Inflammatory macrophage treated with lipopolysaccharide for 4 hours (primary cell): ENCODE measurements at regions not wholly inside any gene's neighbourhood (a gene's known extent, or its start where the extent isn't known, plus 50 kb on each side); places are given as distances from the start of the nearest gene placed in this dataset.
"Not testable (repeated sequence)": the region's sequence is repeated elsewhere in the genome, so short reads cannot be mapped to it uniquely, and the experiment has no call there.

Experiments
- DNase-seq: peaks from one replicate; pipeline ENCODE4 v3.0.0-alpha.2; 2020

- no peak for DNase-seq
Measured at GRCh38 chr4:189206953-189207352, 733.7 kb upstream of the FRG1 start.

- DNase-seq, result no peak
Measured at GRCh38 chr4:189207872-189208271, 732.8 kb upstream of the FRG1 start.

- DNase-seq, result no peak
Measured at GRCh38 chr4:189215574-189215973, 725.1 kb upstream of the FRG1 start.

DNA sequence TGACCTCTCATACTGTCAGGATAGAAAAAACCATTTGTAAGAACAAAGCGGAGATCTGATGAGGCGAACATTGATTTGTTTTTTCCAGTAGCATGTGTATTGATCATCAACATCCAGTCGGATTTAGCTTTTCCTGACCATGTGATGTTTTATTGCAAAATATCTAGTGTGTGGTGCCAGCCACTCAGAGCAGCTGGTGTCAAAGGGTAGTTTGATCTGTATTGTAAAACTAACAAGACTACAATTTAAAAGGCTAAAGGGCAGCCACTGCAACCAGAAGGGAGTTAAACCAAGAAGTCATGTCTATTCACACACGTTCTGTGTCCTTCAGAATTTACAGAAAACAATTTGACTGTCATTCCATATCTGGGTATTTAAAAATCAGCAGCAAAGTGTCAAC lies 719.0 kb upstream of the FRG1 start:
- DNase-seq, result no peak

DNA sequence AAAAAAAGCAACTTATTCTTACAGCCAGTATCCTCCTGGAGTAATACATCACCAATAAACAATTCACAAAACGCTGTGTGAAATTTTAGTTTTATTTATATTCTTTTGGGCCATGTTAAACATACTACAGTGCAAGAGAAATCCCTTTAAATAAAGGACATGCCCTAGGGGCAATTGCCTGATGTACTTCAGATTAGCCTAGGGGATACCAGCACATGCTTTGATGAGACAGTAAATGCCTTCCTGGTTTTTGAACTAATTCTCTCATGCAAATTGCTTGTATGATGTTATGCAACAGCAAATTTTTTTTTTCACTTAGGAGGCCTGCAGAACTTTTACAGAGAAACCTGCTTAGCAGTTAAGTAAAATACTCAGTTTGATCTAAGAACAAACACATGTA lies 711.9 kb upstream of the FRG1 start:
- DNase-seq, result no peak

DNA sequence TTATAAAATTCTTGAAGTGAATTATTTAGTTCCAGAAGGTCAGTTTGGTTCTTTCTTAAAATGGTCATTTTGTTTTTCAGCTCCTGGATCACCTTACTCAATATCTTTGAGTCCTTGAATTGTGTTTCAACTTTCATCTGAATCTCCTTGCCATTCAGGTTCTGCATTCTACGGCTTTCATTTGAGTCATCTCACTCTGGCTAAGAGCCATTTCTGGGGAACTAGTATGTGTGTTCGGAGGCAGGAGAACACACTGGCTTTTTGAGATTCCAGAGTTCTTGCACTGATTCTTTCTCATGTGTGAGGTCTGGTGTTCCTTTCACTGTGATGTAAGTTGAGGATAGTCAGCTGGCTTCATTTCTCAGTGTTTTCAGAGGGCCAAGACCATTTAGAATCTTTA lies 708.4 kb upstream of the FRG1 start:
- DNase-seq, result no peak

DNA sequence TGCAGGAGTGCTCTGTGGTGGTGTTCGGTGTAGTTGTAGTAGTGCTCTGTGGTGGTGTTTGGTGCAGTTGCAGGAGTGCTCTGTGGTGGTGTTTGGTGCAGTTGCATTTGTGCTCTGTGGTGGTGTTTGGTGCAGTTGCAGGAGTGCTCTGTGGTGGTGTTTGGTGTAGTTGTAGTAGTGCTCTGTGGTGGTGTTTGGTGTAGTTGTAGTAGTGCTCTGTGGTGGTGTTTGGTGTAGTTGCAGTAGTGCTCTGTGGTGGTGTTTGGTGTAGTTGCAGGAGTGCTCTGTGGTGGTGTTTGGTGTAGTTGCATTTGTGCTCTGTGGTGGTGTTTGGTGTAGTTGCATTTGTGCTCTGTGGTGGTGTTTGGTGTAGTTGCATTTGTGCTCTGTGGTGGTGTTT lies 706.9 kb upstream of the FRG1 start:
- DNase-seq, result not testable (repeated sequence)

- DNase-seq, result not testable (repeated sequence)
Measured at GRCh38 chr4:189234948-189235347, 705.7 kb upstream of the FRG1 start.

- no peak for DNase-seq
Measured at GRCh38 chr4:189235599-189235998, 705.1 kb upstream of the FRG1 start.

- DNase-seq, result not testable (repeated sequence)
Measured at GRCh38 chr4:189236321-189236720, 704.4 kb upstream of the FRG1 start.

GRCh38 chr4:189237340-189237739 lies 703.3 kb upstream of the FRG1 start:
- no peak for DNase-seq

DNA sequence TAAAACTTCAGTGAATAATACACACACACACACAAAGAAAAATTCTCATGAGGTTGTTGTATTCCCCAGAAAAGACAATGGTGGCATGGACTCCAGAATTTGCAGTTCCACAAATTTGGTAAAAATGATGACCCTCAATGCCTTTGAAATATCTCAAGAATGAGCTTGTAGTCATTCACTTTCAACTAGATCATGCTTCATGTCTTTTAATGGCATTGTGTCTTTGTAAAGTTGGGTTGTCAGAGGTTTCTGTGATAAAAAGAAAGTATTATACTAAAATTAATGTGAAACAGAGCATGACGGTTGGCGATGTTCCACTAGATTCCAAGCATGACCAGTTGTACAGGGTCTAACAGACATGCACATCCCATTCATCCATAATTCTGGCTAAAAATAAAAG lies 685.0 kb upstream of the FRG1 start:
- no peak for DNase-seq

GRCh38 chr4:189261475-189261874 lies 679.2 kb upstream of the FRG1 start:
- no peak for DNase-seq

- no peak for DNase-seq
Measured at GRCh38 chr4:189265515-189265914, 675.2 kb upstream of the FRG1 start.

GRCh38 chr4:189267312-189267965 lies 673.2 kb upstream of the FRG1 start:
- DNase-seq, result no peak

DNA sequence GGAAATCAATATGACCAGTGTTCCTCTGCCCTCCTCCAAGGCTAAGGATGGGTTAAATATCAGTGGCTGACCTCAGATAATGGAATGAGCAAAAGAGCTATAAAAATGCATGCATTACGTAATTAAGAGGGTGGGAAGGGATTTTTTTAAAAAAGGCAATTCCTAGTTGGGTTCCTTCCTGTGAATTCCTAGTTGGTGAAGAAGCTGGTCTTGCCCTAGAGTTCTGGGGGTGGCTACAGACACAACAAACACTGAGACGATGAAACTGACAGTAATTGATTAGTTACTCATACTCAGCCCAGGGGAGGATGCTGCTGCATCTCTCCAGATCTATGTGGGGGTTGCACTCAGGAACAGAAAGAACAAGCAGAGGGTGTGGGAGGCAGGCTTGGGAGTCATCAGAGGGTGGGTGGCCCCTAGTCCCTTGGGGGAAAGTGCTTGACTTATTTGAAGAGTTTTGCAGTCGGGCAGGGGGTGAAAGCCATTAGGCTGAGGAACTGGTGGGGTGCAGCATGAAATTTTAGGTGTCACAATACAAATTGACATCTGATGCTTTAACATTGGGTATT lies 662.0 kb upstream of the FRG1 start:
- DNase-seq, result no peak

DNA sequence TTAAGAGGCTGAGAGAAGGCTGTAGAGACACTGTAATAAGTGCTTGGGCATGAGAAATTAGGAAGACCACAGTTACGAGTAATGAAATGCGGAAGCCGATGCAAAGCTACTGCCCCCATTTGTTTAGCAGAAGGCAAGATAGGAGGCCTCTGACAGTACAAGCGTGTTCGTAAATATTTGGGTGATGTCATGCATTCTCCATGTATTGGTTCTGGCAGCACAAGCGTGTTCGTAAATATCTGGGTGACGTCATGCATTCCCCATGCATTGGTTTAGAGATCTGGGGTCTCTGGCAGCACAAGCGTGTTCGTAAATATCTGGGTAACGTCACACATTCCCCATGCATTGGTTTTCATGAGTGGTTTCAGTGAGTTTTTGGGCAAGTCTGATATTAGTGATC lies 661.5 kb upstream of the FRG1 start:
- DNase-seq, result no peak

DNA sequence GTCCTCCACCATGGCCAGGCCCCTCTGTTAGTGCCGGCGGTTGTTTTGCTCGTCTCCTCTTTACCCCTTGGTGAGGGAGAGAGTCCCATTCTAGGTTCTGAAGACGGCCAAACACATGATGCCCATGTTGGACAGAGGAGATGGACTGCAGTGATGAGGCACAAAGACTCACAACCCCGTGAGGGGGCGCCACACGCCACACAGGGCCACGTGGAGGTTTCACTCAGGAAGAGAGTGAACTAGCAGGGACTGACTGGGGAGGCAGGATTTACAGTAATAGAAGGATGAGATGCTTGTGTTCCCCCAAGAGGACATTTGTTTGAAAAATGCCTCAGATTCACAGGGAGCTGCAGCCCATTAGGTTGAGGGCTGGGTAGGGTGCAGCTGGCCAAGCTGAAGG lies 655.3 kb upstream of the FRG1 start:
- DNase-seq, result no peak

- no peak for DNase-seq
Measured at GRCh38 chr4:189291939-189292338, 648.7 kb upstream of the FRG1 start.

- DNase-seq, result no peak
Measured at GRCh38 chr4:189293459-189293858, 647.2 kb upstream of the FRG1 start.

DNA sequence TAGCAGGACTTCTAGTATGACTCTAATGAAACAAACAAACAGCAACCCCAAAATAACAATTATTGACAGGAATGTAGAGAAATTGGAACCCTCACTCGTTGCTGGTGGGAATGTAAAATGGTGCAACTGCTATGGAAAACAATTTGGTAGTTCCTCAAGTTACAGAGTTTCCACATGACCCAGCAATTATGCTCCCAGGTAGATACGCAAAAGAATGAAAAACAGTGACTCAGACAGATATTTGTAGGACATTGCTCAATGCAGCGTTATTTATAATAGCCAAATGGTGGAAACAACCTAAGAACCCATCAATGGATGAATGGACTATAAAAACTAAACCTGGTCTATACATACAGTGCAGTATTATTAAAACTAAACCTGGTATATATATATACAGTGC lies 646.1 kb upstream of the FRG1 start:
- no peak for DNase-seq

DNA sequence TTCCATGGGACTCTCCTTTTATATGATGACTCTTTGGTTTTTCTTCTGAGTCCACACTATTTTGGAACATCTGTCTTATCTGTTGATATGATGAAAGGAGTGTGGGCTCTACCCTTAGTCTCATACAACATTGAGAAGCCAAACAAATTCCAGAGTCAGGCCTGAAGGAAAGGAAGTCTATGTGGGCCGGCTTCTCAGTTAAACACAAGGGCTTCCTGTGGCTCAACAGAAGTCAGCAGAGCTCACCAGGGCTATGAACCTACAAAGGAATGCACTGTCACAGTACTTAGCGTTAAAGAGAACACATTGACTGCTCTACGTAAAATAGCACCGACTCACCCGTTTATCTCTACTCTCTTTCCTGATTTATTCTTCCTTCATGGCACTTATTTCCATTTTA lies 641.0 kb upstream of the FRG1 start:
- DNase-seq, result no peak

GRCh38 chr4:189301692-189302091 lies 639.0 kb upstream of the FRG1 start:
- no peak for DNase-seq

DNA sequence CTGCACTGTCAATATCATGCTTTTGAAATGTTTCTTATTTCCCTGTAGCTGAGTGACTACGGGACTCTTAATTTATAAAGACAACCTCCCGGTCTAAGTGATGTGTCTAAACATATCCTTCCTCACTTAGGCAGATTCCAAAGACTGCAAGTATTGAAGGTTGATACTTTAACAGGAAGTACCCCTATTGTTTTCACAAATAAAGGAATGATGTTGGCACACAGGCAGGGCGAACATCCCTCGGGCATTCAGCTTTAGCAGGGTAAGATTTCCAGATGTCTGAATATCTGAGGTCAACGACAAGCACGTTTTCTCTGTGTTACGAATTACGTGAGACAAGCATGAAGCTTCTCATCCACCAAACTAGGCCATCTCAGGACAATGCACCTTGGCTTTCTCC lies 638.0 kb upstream of the FRG1 start:
- DNase-seq, result no peak

DNA sequence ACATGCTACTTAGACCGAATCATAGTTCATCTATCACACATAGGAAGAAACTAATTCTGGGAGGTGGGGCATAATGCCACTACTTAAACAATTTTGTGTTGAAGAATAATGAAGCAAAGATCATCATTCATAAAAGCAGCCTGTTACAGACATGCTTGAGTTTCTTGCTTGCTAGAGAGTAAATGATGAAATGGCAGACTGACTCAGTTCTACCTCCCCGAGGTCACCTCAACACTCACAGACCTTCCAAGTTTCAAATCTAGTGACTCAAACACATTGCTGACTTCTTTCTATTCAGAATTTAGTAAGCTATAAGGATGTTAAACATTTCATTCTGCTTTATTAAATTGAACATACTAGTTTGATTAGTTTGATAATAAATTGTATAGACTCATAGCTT lies 636.5 kb upstream of the FRG1 start:
- no peak for DNase-seq
